ENCODE measurements at regions not wholly inside any gene's neighbourhood (a gene's known extent, or its start where the extent isn't known, plus 50 kb on each side); places are given as distances from the start of the nearest gene placed in this dataset.

GRCh38 chr5:163861670-163862069 is 356.3 kb downstream of the MAT2B start:
- DNase-seq (ENCODE audit: low spot score) (no peak), ATAC-seq (no peak)
- H3K36me3 Mint-ChIP-seq = no peaks in the 10 kb centered on the region
- no peaks in the 10 kb centered on the region for H3K27me3 Mint-ChIP-seq (ENCODE audit: low read depth)
- CTCF ChIA-PET = no interaction called here
- no peaks in the 10 kb centered on the region for H3K4me1 Mint-ChIP-seq
- no peak overlapping the region for H3K4me3 Mint-ChIP-seq
- POLR2A ChIA-PET = no interaction called here
- H3K9me3 Mint-ChIP-seq = no peaks in the 10 kb centered on the region
- H3K27ac Mint-ChIP-seq = no peak overlapping the region
- TF ChIP-seq ATF2 (CRISPR knock-in tag; IDR thresholded peaks at IDR 0.05; ENCODE audit: borderline replicate concordance, low read depth) (no peak), FOXK1 (CRISPR knock-in tag; IDR thresholded peaks at IDR 0.05) (no peak), NR1H2 (CRISPR knock-in tag; IDR thresholded peaks at IDR 0.05) (no peak), GTF2I (CRISPR knock-in tag; conservative IDR thresholded peaks at IDR 0.05) (no peak), ZNF219 (CRISPR knock-in tag; IDR thresholded peaks at IDR 0.05; ENCODE audit: borderline replicate concordance) (no peak), ZBTB21 (CRISPR knock-in tag; IDR thresholded peaks at IDR 0.05; ENCODE audit: borderline replicate concordance) (no peak), ZNF396 (CRISPR knock-in tag; IDR thresholded peaks at IDR 0.05; ENCODE audit: borderline replicate concordance) (no peak), ESRRA (CRISPR knock-in tag; IDR thresholded peaks at IDR 0.05; ENCODE audit: borderline replicate concordance) (no peak), EMX1 (CRISPR knock-in tag; IDR thresholded peaks at IDR 0.05) (no peak), FOXP1 (CRISPR knock-in tag; IDR thresholded peaks at IDR 0.05; ENCODE audit: borderline replicate concordance) (no peak), FOXP4 (CRISPR knock-in tag; IDR thresholded peaks at IDR 0.05) (no peak), ZNF423 (CRISPR knock-in tag; IDR thresholded peaks at IDR 0.05) (no peak), MXD4 (CRISPR knock-in tag; IDR thresholded peaks at IDR 0.05; ENCODE audit: borderline replicate concordance) (no peak), RELA (CRISPR knock-in tag; IDR thresholded peaks at IDR 0.05; ENCODE audit: borderline replicate concordance) (no peak)
- TF ChIP-seq, protein P1, sequence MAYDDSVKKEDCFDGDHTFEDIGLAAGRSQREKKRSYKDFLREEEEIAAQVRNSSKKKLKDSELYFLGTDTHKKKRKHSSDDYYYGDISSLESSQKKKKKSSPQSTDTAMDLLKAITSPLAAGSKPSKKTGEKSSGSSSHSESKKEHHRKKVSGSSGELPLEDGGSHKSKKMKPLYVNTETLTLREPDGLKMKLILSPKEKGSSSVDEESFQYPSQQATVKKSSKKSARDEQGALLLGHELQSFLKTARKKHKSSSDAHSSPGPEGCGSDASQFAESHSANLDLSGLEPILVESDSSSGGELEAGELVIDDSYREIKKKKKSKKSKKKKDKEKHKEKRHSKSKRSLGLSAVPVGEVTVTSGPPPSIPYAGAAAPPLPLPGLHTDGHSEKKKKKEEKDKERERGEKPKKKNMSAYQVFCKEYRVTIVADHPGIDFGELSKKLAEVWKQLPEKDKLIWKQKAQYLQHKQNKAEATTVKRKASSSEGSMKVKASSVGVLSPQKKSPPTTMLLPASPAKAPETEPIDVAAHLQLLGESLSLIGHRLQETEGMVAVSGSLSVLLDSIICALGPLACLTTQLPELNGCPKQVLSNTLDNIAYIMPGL (CRISPR knock-in tag; IDR thresholded peaks at IDR 0.05) = no peak
- TF ChIP-seq, protein P2, sequence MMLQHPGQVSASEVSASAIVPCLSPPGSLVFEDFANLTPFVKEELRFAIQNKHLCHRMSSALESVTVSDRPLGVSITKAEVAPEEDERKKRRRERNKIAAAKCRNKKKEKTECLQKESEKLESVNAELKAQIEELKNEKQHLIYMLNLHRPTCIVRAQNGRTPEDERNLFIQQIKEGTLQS (CRISPR knock-in tag; conservative IDR thresholded peaks at IDR 0.05) = no peak
- TF ChIP-seq, protein P3, sequence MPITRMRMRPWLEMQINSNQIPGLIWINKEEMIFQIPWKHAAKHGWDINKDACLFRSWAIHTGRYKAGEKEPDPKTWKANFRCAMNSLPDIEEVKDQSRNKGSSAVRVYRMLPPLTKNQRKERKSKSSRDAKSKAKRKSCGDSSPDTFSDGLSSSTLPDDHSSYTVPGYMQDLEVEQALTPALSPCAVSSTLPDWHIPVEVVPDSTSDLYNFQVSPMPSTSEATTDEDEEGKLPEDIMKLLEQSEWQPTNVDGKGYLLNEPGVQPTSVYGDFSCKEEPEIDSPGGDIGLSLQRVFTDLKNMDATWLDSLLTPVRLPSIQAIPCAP (CRISPR knock-in tag; IDR thresholded peaks at IDR 0.05) = no peak
- TF ChIP-seq, protein P4, sequence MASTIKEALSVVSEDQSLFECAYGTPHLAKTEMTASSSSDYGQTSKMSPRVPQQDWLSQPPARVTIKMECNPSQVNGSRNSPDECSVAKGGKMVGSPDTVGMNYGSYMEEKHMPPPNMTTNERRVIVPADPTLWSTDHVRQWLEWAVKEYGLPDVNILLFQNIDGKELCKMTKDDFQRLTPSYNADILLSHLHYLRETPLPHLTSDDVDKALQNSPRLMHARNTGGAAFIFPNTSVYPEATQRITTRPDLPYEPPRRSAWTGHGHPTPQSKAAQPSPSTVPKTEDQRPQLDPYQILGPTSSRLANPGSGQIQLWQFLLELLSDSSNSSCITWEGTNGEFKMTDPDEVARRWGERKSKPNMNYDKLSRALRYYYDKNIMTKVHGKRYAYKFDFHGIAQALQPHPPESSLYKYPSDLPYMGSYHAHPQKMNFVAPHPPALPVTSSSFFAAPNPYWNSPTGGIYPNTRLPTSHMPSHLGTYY (CRISPR knock-in tag; IDR thresholded peaks at IDR 0.05) = no peak

DNA sequence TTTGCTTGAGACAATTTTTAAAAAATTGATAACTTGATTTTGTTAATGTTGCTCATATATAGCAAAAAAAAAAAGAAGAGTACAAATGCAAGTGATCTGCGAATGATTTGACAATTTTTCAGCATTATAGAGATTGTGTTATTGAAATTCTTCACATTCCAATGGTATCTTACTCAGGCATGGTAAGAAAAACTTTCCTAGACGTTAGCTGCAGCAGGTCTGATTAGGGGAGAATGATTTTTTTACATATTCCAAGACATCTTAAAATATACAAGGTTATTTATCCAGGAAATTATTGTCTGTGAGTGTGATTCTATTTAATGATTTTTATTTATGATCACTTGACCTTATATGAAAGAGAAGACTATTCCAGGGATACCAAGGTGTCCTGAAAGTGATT is 361.9 kb downstream of the MAT2B start:
- DNase-seq (ENCODE audit: low spot score) (no peak), ATAC-seq (no peak)
- CTCF ChIA-PET = no interaction called here
- peaks cover 13% of the 10 kb centered on the region for H3K4me1 Mint-ChIP-seq
- no peak overlapping the region for H3K4me3 Mint-ChIP-seq
- no peaks in the 10 kb centered on the region for H3K36me3 Mint-ChIP-seq
- H3K27me3 Mint-ChIP-seq (ENCODE audit: low read depth) = no peaks in the 10 kb centered on the region
- POLR2A ChIA-PET = no interaction called here
- no peak overlapping the region for H3K27ac Mint-ChIP-seq
- no peaks in the 10 kb centered on the region for H3K9me3 Mint-ChIP-seq
- TF ChIP-seq ZMAT4 (CRISPR knock-in tag; IDR thresholded peaks at IDR 0.05) = no peak
- TF ChIP-seq CREB1 (CRISPR knock-in tag; IDR thresholded peaks at IDR 0.05) = no peak
- TF ChIP-seq TCF7 (CRISPR knock-in tag; IDR thresholded peaks at IDR 0.05; ENCODE audit: low read depth) = no peak
- no peak for TF ChIP-seq ZNF263 (CRISPR knock-in tag; IDR thresholded peaks at IDR 0.05; ENCODE audit: low read depth)
- TF ChIP-seq ZNF138 (CRISPR knock-in tag; conservative IDR thresholded peaks at IDR 0.05) = no peak
- no peak for TF ChIP-seq ATF1 (CRISPR knock-in tag; IDR thresholded peaks at IDR 0.05)
- no peak for TF ChIP-seq GABPB1 (CRISPR knock-in tag; IDR thresholded peaks at IDR 0.05)
- TF ChIP-seq SMAD3 (CRISPR knock-in tag; IDR thresholded peaks at IDR 0.05; ENCODE audit: borderline replicate concordance) = no peak
- no peak for TF ChIP-seq IRF2 (CRISPR knock-in tag; IDR thresholded peaks at IDR 0.05; ENCODE audit: borderline replicate concordance, low read depth)
- no peak for TF ChIP-seq ZBTB43 (CRISPR knock-in tag; IDR thresholded peaks at IDR 0.05)
- no peak for TF ChIP-seq NFYB (CRISPR knock-in tag; conservative IDR thresholded peaks at IDR 0.05; ENCODE audit: low read depth)
